ENCODE measurements at regions not wholly inside any gene's neighbourhood (a gene's known extent, or its start where the extent isn't known, plus 50 kb on each side); places are given as distances from the start of the nearest gene placed in this dataset.

DNA sequence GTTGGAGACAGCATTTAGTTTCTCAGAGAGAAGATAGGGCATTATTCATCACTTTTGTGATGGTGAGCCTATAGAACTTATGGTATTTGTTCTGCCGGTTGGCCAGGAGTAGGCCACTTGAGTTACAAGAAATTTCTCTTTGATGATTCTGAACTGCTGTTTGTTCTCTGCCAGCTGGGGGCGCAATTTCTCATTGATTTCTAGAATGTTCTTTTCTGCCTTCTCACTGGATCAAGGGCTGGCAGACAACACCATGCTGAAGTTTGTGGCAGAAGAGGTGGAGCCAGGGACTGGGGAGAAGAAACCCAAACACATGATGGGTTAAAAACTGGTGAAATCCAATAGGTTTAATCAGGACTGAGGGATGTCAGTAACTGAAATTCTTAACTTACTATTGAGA, 360.6 kb downstream of the FAM72C start:
- TF ChIP-seq, protein P1, sequence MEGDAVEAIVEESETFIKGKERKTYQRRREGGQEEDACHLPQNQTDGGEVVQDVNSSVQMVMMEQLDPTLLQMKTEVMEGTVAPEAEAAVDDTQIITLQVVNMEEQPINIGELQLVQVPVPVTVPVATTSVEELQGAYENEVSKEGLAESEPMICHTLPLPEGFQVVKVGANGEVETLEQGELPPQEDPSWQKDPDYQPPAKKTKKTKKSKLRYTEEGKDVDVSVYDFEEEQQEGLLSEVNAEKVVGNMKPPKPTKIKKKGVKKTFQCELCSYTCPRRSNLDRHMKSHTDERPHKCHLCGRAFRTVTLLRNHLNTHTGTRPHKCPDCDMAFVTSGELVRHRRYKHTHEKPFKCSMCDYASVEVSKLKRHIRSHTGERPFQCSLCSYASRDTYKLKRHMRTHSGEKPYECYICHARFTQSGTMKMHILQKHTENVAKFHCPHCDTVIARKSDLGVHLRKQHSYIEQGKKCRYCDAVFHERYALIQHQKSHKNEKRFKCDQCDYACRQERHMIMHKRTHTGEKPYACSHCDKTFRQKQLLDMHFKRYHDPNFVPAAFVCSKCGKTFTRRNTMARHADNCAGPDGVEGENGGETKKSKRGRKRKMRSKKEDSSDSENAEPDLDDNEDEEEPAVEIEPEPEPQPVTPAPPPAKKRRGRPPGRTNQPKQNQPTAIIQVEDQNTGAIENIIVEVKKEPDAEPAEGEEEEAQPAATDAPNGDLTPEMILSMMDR (conservative IDR thresholded peaks at IDR 0.05; ENCODE audit: low read length): 0 out of 2 replicates have a peak, but pooled peaks have one; percentile 18
- TF ChIP-seq EZH2phosphoT487 (IDR thresholded peaks at IDR 0.05; ENCODE audit: borderline replicate concordance): no peak
- H3K9ac ChIP-seq (ENCODE audit: low read depth, low read length, poor library complexity, severe bottlenecking): no peak overlapping the region
- no peaks in the 10 kb centered on the region for H3F3A ChIP-seq (ENCODE audit: low read depth)

DNA sequence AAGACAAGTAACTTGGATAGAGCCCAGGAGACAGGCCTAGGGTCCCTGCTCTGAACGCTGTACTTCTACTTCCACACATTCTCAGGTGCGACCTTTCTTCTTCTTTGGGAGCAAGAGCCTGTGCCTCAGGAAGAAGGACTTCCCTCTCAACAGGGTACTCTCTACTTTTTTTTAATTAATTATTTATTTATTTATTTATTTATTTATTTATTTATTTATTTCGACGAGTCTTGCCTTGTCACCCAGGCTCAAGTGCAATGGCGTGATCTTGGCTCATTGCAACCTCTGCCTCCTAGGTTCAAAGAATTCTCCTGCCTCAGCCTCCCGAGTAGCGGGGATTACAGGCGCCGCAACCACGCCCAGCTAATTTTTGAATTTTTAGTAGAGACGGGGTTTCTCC, 361.6 kb downstream of the FAM72C start:
- H3K79me2 ChIP-seq (ENCODE audit: insufficient read depth, low read length): no peaks in the 10 kb centered on the region
- no peak for TF ChIP-seq EZH2phosphoT487 (IDR thresholded peaks at IDR 0.05; ENCODE audit: borderline replicate concordance)
- TF ChIP-seq, protein P1 (conservative IDR thresholded peaks at IDR 0.05; ENCODE audit: low read length): no peak

More for the DNA sequence above, 360.6 kb downstream of the FAM72C start:
- Histone ChIP-seq H3K4me3 (ENCODE audit: low read length, poor library complexity, severe bottlenecking) (no peak overlapping the region), H4K20me1 (ENCODE audit: insufficient read depth, low read length, poor library complexity, severe bottlenecking) (no peaks in the 10 kb centered on the region), H3K9me2 (replicated peaks; ENCODE audit: low read depth, low read length) (no peaks in the 10 kb centered on the region), H3K36me3 (ENCODE audit: insufficient read depth, low read length) (no peaks in the 10 kb centered on the region), H3K4me1 (ENCODE audit: insufficient read depth, low read length, poor library complexity, severe bottlenecking) (no peaks in the 10 kb centered on the region), H3K79me2 (ENCODE audit: insufficient read depth, low read length) (no peaks in the 10 kb centered on the region), H3K4me2 (ENCODE audit: low read depth, low read length, poor library complexity, severe bottlenecking) (no peak overlapping the region), H2AFZ (ENCODE audit: low read length) (no peak overlapping the region), H3K9me3 (ENCODE audit: insufficient read depth, low read depth, low read length) (0 out of 2 replicates have a peak, but pooled peaks cover 4% of the 10 kb centered on the region), H3K27me3 (ENCODE audit: insufficient read depth, low read length, poor library complexity, severe bottlenecking) (no peaks in the 10 kb centered on the region)

DNA sequence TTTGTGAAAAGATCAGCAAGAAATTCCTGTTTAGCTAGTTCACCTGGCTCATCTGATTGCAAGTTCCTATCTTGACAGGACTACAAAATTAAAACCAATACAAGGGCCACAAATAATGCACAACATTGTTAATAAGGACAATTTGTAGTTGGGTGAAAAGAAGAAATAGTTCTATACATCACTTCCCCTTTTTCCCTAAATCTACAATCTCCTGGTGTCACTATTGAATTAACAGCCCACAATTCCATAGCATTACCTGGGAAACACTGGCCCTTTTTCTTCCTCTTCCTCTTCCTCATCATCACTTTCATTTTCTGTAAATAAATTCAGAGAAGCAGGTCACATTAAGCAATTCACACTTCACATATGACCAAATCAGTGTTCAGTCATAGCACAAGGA, 366.9 kb downstream of the FAM72C start:
- Histone ChIP-seq H3K4me2 (ENCODE audit: low read depth, low read length, poor library complexity, severe bottlenecking) (no peak overlapping the region), H3K36me3 (ENCODE audit: insufficient read depth, low read length) (no peaks in the 10 kb centered on the region), H3K4me3 (ENCODE audit: low read length, poor library complexity, severe bottlenecking) (no peak overlapping the region), H3K9ac (ENCODE audit: low read depth, low read length, poor library complexity, severe bottlenecking) (no peak overlapping the region), H3K27me3 (ENCODE audit: insufficient read depth, low read length, poor library complexity, severe bottlenecking) (no peaks in the 10 kb centered on the region), H3K9me3 (ENCODE audit: insufficient read depth, low read depth, low read length) (peaks cover 2% of the 10 kb centered on the region; the same call in 1 of the 2 replicates), H3K4me1 (ENCODE audit: insufficient read depth, low read length, poor library complexity, severe bottlenecking) (no peaks in the 10 kb centered on the region), H4K20me1 (ENCODE audit: insufficient read depth, low read length, poor library complexity, severe bottlenecking) (no peaks in the 10 kb centered on the region), H3K79me2 (ENCODE audit: insufficient read depth, low read length) (no peaks in the 10 kb centered on the region), H3F3A (ENCODE audit: low read depth) (no peaks in the 10 kb centered on the region), H2AFZ (ENCODE audit: low read length) (no peak overlapping the region), H3K9me2 (replicated peaks; ENCODE audit: low read depth, low read length) (no peaks in the 10 kb centered on the region)
- no peak for TF ChIP-seq EZH2phosphoT487 (IDR thresholded peaks at IDR 0.05; ENCODE audit: borderline replicate concordance)
- TF ChIP-seq, protein P1 (conservative IDR thresholded peaks at IDR 0.05; ENCODE audit: low read length): no peak

More for the DNA sequence above, 361.6 kb downstream of the FAM72C start:
- no peaks in the 10 kb centered on the region for H3K9me2 ChIP-seq (replicated peaks; ENCODE audit: low read depth, low read length)
- no peak overlapping the region for H2AFZ ChIP-seq (ENCODE audit: low read length)
- H3K4me2 ChIP-seq (ENCODE audit: low read depth, low read length, poor library complexity, severe bottlenecking): no peak overlapping the region
- no peaks in the 10 kb centered on the region for H3F3A ChIP-seq (ENCODE audit: low read depth)
- H3K27me3 ChIP-seq (ENCODE audit: insufficient read depth, low read length, poor library complexity, severe bottlenecking): no peaks in the 10 kb centered on the region
- H3K9me3 ChIP-seq (ENCODE audit: insufficient read depth, low read depth, low read length): no peaks in the 10 kb centered on the region
- no peak overlapping the region for H3K9ac ChIP-seq (ENCODE audit: low read depth, low read length, poor library complexity, severe bottlenecking)
- H3K4me1 ChIP-seq (ENCODE audit: insufficient read depth, low read length, poor library complexity, severe bottlenecking): no peaks in the 10 kb centered on the region
- no peaks in the 10 kb centered on the region for H4K20me1 ChIP-seq (ENCODE audit: insufficient read depth, low read length, poor library complexity, severe bottlenecking)
- no peak overlapping the region for H3K4me3 ChIP-seq (ENCODE audit: low read length, poor library complexity, severe bottlenecking)
- no peaks in the 10 kb centered on the region for H3K36me3 ChIP-seq (ENCODE audit: insufficient read depth, low read length)

Data from Loucy (cell line).